ENCODE measurements at regions not wholly inside any gene's neighbourhood (a gene's known extent, or its start where the extent isn't known, plus 50 kb on each side); places are given as distances from the start of the nearest gene placed in this dataset.

- no peak for TF ChIP-seq BCLAF1 (IDR thresholded peaks at IDR 0.05; ENCODE audit: borderline replicate concordance in 1 of 2, control insufficient read depth in 1 of 2, low read depth in 2 of 2, low read length in 1 of 2)
- TF ChIP-seq EP300 (IDR thresholded peaks at IDR 0.05; ENCODE audit: low read length): no peak
- no peak for TF ChIP-seq RERE (CRISPR knock-in tag; IDR thresholded peaks at IDR 0.05; ENCODE audit: borderline replicate concordance)
- TF ChIP-seq ZNF253 (CRISPR knock-in tag; conservative IDR thresholded peaks at IDR 0.05): no peak
- no peak for TF ChIP-seq ZNF830 (CRISPR knock-in tag; IDR thresholded peaks at IDR 0.05)
- TF ChIP-seq ZNF395 (CRISPR knock-in tag; IDR thresholded peaks at IDR 0.05): 0 out of 2 replicates have a peak, but pooled peaks have one; percentile 31
- TF ChIP-seq HMG20B (CRISPR knock-in tag; IDR thresholded peaks at IDR 0.05): no peak
- peak; percentile 90 for TF ChIP-seq ZKSCAN8 (CRISPR knock-in tag; IDR thresholded peaks at IDR 0.05)
- TF ChIP-seq ZNF764 (CRISPR knock-in tag; IDR thresholded peaks at IDR 0.05; ENCODE audit: low read depth): no peak
- no peak for TF ChIP-seq FOXM1 (IDR thresholded peaks at IDR 0.05; ENCODE audit: low read depth)
- no peak for TF ChIP-seq FOXM1 (CRISPR knock-in tag; IDR thresholded peaks at IDR 0.05; ENCODE audit: low read depth)
- no peak for TF ChIP-seq SOX6 (IDR thresholded peaks at IDR 0.05)
- no peak for TF ChIP-seq TRIM25 (IDR thresholded peaks at IDR 0.05; ENCODE audit: borderline replicate concordance)
- TF ChIP-seq BRD9 (IDR thresholded peaks at IDR 0.05; ENCODE audit: low read depth, partially characterized antibody): no peak
- no peak for TF ChIP-seq POU5F1 (IDR thresholded peaks at IDR 0.05; ENCODE audit: borderline replicate concordance, low read depth, low read length, partially characterized antibody)
Observed at GRCh38 chr6:43965628-43966373, 161.5 kb downstream of the MRPL14 start (continued).

Measured in K562 (cell line).